Thyroid gland (tissue), 4 donors: ENCODE measurements at regions not wholly inside any gene's neighbourhood (a gene's known extent, or its start where the extent isn't known, plus 50 kb on each side); places are given as distances from the start of the nearest gene placed in this dataset.

ENCODE experiments used
- CTCF ChIP-seq, 6 experiments: fragments of 200-600 bp in 3 of 6; fragments of 450-650 bp in 3 of 6; sonication (generic) in 3 of 6; IDR thresholded peaks; one replicate each; pipeline ENCODE4 v1.5.1; 2016 to 2019; ENCODE audit warnings: antibody characterized with exemption in 6 of 6, mild to moderate bottlenecking in 2 of 6, inconsistent platforms in 1 of 6, moderate library complexity in 1 of 6
- POLR2A ChIP-seq, 2 donors: fragments of 450-650 bp; IDR thresholded peaks; one replicate each; pipeline ENCODE4 v1.6.1; 2017; ENCODE audit warnings: antibody characterized with exemption in 2 of 2, mild to moderate bottlenecking in 2 of 2, moderate library complexity in 1 of 2

GRCh38 chr2:238777369-238778067, 70.4 kb upstream of the TWIST2 start:
- no peak for TF ChIP-seq CTCF (IDR thresholded peaks at IDR 0.05)
- TF ChIP-seq POLR2A (IDR thresholded peaks at IDR 0.05): no peak
